ENCODE measurements at regions not wholly inside any gene's neighbourhood (a gene's known extent, or its start where the extent isn't known, plus 50 kb on each side); places are given as distances from the start of the nearest gene placed in this dataset.

DNA sequence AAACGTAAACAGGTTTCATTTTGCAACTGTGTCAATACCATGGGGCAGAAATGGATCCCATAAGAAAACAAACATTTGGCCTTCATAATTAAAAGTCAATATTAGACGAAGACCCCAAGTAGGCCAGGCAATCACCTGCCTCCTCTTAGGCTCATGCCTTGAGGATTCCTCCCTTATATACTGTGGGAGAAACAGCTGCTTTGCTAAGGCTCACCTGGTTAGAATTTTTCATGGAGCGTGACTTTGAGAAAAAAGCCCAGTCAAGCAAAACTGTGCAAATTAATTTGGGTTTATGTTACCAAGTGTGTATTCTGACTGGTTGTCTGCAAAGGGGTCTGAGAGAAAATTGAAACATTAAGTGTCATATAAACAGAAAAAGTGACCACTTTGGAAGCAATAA is 605.3 kb upstream of the USP24 start:
- no peak for DNase-seq (ENCODE audit: low spot score)
- peaks cover 3% of the 10 kb centered on the region for H3K4me1 Mint-ChIP-seq
- H3K27ac Mint-ChIP-seq, result no peak overlapping the region
- H3K27me3 Mint-ChIP-seq (ENCODE audit: insufficient read depth, low read depth), result no peaks in the 10 kb centered on the region
- TF ChIP-seq EZH2phosphoT487 (IDR thresholded peaks at IDR 0.05) (no peak), EZH2 (IDR thresholded peaks at IDR 0.05) (no peak)
- TF ChIP-seq, protein P1, sequence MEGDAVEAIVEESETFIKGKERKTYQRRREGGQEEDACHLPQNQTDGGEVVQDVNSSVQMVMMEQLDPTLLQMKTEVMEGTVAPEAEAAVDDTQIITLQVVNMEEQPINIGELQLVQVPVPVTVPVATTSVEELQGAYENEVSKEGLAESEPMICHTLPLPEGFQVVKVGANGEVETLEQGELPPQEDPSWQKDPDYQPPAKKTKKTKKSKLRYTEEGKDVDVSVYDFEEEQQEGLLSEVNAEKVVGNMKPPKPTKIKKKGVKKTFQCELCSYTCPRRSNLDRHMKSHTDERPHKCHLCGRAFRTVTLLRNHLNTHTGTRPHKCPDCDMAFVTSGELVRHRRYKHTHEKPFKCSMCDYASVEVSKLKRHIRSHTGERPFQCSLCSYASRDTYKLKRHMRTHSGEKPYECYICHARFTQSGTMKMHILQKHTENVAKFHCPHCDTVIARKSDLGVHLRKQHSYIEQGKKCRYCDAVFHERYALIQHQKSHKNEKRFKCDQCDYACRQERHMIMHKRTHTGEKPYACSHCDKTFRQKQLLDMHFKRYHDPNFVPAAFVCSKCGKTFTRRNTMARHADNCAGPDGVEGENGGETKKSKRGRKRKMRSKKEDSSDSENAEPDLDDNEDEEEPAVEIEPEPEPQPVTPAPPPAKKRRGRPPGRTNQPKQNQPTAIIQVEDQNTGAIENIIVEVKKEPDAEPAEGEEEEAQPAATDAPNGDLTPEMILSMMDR (IDR thresholded peaks at IDR 0.05), result no peak
- no peaks in the 10 kb centered on the region for H3K9me3 ChIP-seq (ENCODE audit: low read depth)
- no peak overlapping the region for H3K4me3 ChIP-seq
- H3K79me2 ChIP-seq (ENCODE audit: low read depth), result no peaks in the 10 kb centered on the region
- no peaks in the 10 kb centered on the region for H3K36me3 Mint-ChIP-seq
- no peak overlapping the region for H3K27ac ChIP-seq
- H3K4me3 Mint-ChIP-seq, result no peak overlapping the region
- H3K4me1 ChIP-seq, result no peaks in the 10 kb centered on the region
- H3K9ac ChIP-seq, result no peak overlapping the region
- H2AFZ ChIP-seq (replicated peaks), result no peak overlapping the region
- H3K27me3 ChIP-seq, result no peaks in the 10 kb centered on the region
- no peaks in the 10 kb centered on the region for H3F3A ChIP-seq (ENCODE audit: low read depth)
- H4K20me1 ChIP-seq (ENCODE audit: low read depth), result no peaks in the 10 kb centered on the region
- H3K36me3 ChIP-seq, result no peaks in the 10 kb centered on the region
- no peaks in the 10 kb centered on the region for H3K9me3 Mint-ChIP-seq
- H3K4me2 ChIP-seq, result no peak overlapping the region

DNA sequence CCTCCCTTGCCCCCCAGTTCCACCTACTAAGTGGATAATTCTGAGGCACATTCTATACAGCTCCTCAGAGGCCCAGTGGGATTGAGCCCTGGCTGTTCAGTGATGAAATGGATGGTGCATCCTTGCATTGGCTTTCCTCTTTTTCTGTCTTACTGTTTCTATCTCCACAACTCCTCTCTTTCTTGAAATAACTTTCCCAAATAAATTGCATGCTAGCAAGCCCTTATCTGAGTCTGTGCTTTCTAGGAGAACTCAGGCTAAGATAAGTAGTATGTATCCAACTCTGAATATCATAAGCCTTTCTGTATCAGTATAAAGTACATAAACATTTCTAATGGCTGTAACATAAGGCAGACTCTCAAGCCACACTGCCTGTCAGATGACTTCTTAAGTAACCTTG is 603.8 kb upstream of the USP24 start:
- no peak for DNase-seq (ENCODE audit: low spot score)

DNA sequence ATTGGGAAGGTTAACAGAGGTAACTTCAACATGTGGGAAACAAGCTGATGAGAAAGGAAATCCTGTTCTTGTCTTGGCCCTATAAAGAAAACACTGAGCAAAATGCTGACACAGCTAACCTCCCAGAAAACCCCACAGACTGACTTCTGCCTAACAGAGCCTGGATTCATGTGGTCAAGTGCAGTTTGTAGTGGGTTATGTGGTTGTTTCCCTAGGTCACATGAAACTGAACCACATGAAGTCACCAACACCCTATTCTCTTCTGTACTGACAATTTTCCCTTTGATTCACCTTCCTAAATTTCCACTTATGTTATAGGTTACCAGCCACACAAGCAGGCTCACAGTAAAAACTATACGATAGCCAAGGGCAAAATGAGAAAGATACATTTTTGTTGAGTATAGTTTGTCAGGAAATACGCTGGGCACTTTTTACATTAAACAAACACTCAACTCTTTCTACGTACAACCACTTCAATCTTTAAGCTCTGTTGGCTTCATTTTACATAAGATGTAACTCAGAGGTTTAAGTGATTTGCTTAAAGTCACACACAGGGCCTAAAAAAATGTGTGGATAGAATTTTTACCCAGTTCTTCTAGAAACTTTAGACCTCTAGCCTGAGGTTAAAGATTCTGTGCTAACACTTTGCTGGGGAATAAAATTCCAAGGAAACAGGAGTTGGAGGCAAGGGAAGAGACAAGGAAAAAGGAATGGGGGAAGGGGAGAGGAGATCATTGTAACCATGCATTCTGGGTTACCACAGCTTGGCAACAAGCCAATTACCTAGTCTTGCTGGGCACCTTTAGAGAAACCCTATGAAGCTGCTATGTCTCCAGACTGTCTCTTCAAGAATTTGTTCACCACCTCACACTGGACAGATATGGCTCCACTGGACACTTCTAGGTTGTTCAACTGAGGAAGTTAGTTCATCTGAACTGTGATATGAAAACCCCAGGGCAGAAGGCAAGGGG is 601.6 kb upstream of the USP24 start:
- Mint-ChIP-seq H3K4me3 (no peak overlapping the region), H3K27me3 (ENCODE audit: insufficient read depth, low read depth) (no peaks in the 10 kb centered on the region), H3K27ac (no peak overlapping the region), H3K9me3 (no peaks in the 10 kb centered on the region), H3K4me1 (no peaks in the 10 kb centered on the region), H3K36me3 (no peaks in the 10 kb centered on the region)
- H3K4me2 ChIP-seq, result no peak overlapping the region
- no peak overlapping the region for H3K4me3 ChIP-seq
- no peak overlapping the region for H3K9ac ChIP-seq
- no peaks in the 10 kb centered on the region for H3K4me1 ChIP-seq
- no peaks in the 10 kb centered on the region for H3K9me3 ChIP-seq (ENCODE audit: low read depth)
- no peaks in the 10 kb centered on the region for H3F3A ChIP-seq (ENCODE audit: low read depth)
- H3K27ac ChIP-seq, result no peak overlapping the region
- H3K36me3 ChIP-seq, result no peaks in the 10 kb centered on the region
- H4K20me1 ChIP-seq (ENCODE audit: low read depth), result no peaks in the 10 kb centered on the region
- H2AFZ ChIP-seq (replicated peaks), result no peak overlapping the region
- no peaks in the 10 kb centered on the region for H3K27me3 ChIP-seq
- TF ChIP-seq EZH2phosphoT487 (IDR thresholded peaks at IDR 0.05) (no peak), EZH2 (IDR thresholded peaks at IDR 0.05) (no peak)
- TF ChIP-seq, protein P1 (IDR thresholded peaks at IDR 0.05), result no peak
- H3K79me2 ChIP-seq (ENCODE audit: low read depth), result no peaks in the 10 kb centered on the region
- DNase-seq (ENCODE audit: low spot score), result no peak

More for the DNA sequence above, 603.8 kb upstream of the USP24 start:
- no peaks in the 10 kb centered on the region for H3K9me3 Mint-ChIP-seq
- H3K27me3 Mint-ChIP-seq (ENCODE audit: insufficient read depth, low read depth), result no peaks in the 10 kb centered on the region
- peaks cover 3% of the 10 kb centered on the region for H3K4me1 Mint-ChIP-seq
- no peak overlapping the region for H3K4me3 Mint-ChIP-seq
- no peak overlapping the region for H3K4me2 ChIP-seq
- H3K4me3 ChIP-seq, result no peak overlapping the region
- H2AFZ ChIP-seq (replicated peaks), result no peak overlapping the region
- H3K4me1 ChIP-seq, result no peaks in the 10 kb centered on the region
- H3K79me2 ChIP-seq (ENCODE audit: low read depth), result no peaks in the 10 kb centered on the region
- no peak overlapping the region for H3K27ac ChIP-seq
- no peak overlapping the region for H3K27ac Mint-ChIP-seq
- no peaks in the 10 kb centered on the region for H4K20me1 ChIP-seq (ENCODE audit: low read depth)
- no peaks in the 10 kb centered on the region for H3K36me3 Mint-ChIP-seq
- no peaks in the 10 kb centered on the region for H3K27me3 ChIP-seq
- TF ChIP-seq EZH2 (IDR thresholded peaks at IDR 0.05), result no peak
- TF ChIP-seq, protein P1 (IDR thresholded peaks at IDR 0.05), result no peak
- TF ChIP-seq EZH2phosphoT487 (IDR thresholded peaks at IDR 0.05), result no peak
- no peaks in the 10 kb centered on the region for H3K36me3 ChIP-seq
- H3K9me3 ChIP-seq (ENCODE audit: low read depth), result no peaks in the 10 kb centered on the region
- no peaks in the 10 kb centered on the region for H3F3A ChIP-seq (ENCODE audit: low read depth)
- no peak overlapping the region for H3K9ac ChIP-seq

Measured in neural progenitor cell (in vitro differentiated cells).